ENCODE measurements at regions not wholly inside any gene's neighbourhood (a gene's known extent, or its start where the extent isn't known, plus 50 kb on each side); places are given as distances from the start of the nearest gene placed in this dataset.

DNA sequence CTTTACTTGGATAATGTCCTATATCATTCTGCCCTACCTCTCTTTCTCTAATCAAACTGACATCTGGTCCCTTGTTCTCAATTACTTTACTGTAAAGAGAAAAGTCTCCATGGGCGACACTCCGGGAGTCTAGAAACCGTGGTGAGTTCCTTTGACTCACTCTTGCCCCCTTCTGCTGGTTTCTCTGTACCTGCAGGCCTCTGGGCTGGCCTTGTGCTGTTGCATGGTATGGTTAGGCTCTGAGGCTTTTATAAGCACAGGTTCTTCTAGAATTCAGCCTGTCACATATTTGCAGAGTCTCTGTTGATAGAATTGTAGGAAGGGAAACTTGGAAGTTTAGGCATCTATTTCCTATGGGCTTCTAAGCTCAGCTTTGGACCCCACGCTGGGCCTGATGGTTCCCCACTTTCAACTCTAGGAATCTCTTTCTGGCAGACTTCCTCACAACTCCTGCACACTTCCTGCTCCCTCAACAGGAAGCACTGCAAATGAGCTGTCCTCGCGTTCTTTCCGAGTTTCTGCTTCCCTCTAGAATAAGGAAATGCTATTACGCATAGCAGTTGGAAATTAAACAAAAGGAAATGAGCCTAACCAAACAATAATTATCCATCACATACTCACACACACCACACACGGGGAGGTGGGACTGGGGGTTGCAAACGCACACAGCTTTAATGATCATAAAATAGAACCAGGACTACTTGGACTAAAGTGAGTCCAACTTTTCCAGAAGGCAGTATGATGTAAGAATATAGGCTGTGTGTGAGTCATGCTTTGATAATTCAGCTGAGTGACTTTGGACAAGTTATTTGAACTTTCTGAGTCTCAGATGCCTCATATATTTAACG lies 683.3 kb downstream of the QKI start:
- Histone ChIP-seq H3K27ac (ENCODE audit: low read length) (no peak overlapping the region), H3K27me3 (replicated peaks in 1 of 2; ENCODE audit: control insufficient read depth in 2 of 2, extremely low read depth in 1 of 2, insufficient read depth in 2 of 2, low read length in 1 of 2) (peaks cover 0 to 7% of the 10 kb centered on the region in 2 experiments), H3K4me3 (ENCODE audit: control insufficient read depth in 1 of 2, extremely low read depth in 1 of 2, low read length in 1 of 2) (no peak overlapping the region), H3K9me3 (no peaks in the 10 kb centered on the region), H3K36me3 (ENCODE audit: control insufficient read depth in 2 of 2, extremely low read depth in 1 of 2, insufficient read depth in 1 of 2, low read length in 1 of 2) (no peaks in the 10 kb centered on the region), H3K4me1 (ENCODE audit: control insufficient read depth in 1 of 2, extremely low read depth in 1 of 2, insufficient read depth in 2 of 2, low read length in 2 of 2) (no peaks in the 10 kb centered on the region)
- H3K27me3 Mint-ChIP-seq = peaks cover 8 to 9% of the 10 kb centered on the region in 2 donors
- no peaks in the 10 kb centered on the region for H3K36me3 Mint-ChIP-seq
- WGBS (ENCODE audit: insufficient coverage) = 24% methylated on average over 4 of the region's 11 CpGs
- DNase-seq = no peak
- H3K4me1 Mint-ChIP-seq = no peaks in the 10 kb centered on the region
- ChIA-PET POLR2A (interaction anchor here in 1 of 2 donors (0.7 kb wide), 1 partner anchor 29 kb away, joined by 3 read pairs; no protein-coding TSS in a partner anchor), CTCF (no interaction called here)
- no peak for ATAC-seq (replicated peaks in 1 of 4)
- H3K9me3 Mint-ChIP-seq = peaks cover 0 to 7% (median 0%) of the 10 kb centered on the region in 3 donors
- no peak overlapping the region for H3K27ac Mint-ChIP-seq
- H3K4me3 Mint-ChIP-seq = no peak overlapping the region

DNA sequence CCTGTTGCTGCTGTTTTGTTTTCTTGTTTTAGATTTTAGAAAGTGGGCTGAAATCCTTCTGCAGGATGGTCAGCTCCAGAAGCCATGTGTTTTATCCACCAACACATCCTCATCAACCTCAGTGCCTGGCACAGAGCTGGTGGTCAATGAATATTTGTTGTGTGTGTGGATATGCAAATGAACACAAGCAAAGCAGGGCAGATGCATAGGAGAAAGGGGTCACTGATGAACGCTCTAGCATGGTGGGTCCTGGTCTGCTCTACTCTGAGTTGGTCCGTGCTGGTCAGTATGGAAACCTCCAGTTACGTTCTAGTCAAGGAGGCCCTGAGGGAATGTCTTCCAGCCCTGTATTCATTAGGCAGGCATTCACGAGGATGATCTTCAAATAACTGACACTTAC lies 682.5 kb downstream of the QKI start:
- 88% methylated on average over 4 of the region's 4 CpGs for WGBS (ENCODE audit: insufficient coverage)
- ChIA-PET CTCF (no interaction called here), POLR2A (no interaction called here)
- Histone ChIP-seq H3K4me1 (ENCODE audit: control insufficient read depth in 1 of 2, extremely low read depth in 1 of 2, insufficient read depth in 2 of 2, low read length in 2 of 2) (no peaks in the 10 kb centered on the region), H3K27ac (ENCODE audit: low read length) (no peak overlapping the region), H3K9me3 (no peaks in the 10 kb centered on the region), H3K4me3 (ENCODE audit: control insufficient read depth in 1 of 2, extremely low read depth in 1 of 2, low read length in 1 of 2) (no peak overlapping the region), H3K27me3 (replicated peaks in 1 of 2; ENCODE audit: control insufficient read depth in 2 of 2, extremely low read depth in 1 of 2, insufficient read depth in 2 of 2, low read length in 1 of 2) (peaks cover 0 to 7% of the 10 kb centered on the region in 2 experiments), H3K36me3 (ENCODE audit: control insufficient read depth in 2 of 2, extremely low read depth in 1 of 2, insufficient read depth in 1 of 2, low read length in 1 of 2) (no peaks in the 10 kb centered on the region)
- H3K4me1 Mint-ChIP-seq = no peaks in the 10 kb centered on the region
- peaks cover 0 to 4% (median 4%) of the 10 kb centered on the region in 3 donors for H3K9me3 Mint-ChIP-seq
- peaks cover 5 to 7% of the 10 kb centered on the region in 2 donors for H3K27me3 Mint-ChIP-seq
- no peak for ATAC-seq (replicated peaks in 1 of 4)
- no peak overlapping the region for H3K27ac Mint-ChIP-seq
- H3K36me3 Mint-ChIP-seq = no peaks in the 10 kb centered on the region
- no peak overlapping the region for H3K4me3 Mint-ChIP-seq
- DNase-seq = no peak

DNA sequence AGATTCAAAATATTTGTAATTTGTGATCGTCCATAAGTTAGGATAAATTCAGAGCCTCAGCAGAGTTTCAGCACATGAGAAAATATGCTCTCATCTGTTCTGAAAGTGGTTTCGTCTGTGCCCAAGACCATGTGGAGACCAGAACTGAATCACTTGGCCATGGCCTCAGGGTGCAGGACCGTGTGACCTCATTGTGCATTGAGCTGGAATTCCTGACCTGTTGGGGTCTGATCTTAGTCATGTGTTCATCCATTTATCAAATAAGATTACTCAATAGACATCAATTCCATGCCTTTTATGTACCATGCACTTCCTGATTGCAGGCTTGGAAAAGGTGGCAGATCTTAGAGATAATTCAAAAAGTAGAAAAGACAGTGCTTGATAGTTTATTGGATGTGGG lies 680.5 kb downstream of the QKI start:
- Histone ChIP-seq H3K9me3 (no peaks in the 10 kb centered on the region), H3K4me1 (ENCODE audit: control insufficient read depth in 1 of 2, extremely low read depth in 1 of 2, insufficient read depth in 2 of 2, low read length in 2 of 2) (no peaks in the 10 kb centered on the region), H3K4me3 (ENCODE audit: control insufficient read depth in 1 of 2, extremely low read depth in 1 of 2, low read length in 1 of 2) (no peak overlapping the region), H3K36me3 (ENCODE audit: control insufficient read depth in 2 of 2, extremely low read depth in 1 of 2, insufficient read depth in 1 of 2, low read length in 1 of 2) (no peaks in the 10 kb centered on the region), H3K27me3 (replicated peaks in 1 of 2; ENCODE audit: control insufficient read depth in 2 of 2, extremely low read depth in 1 of 2, insufficient read depth in 2 of 2, low read length in 1 of 2) (no peaks in the 10 kb centered on the region), H3K27ac (ENCODE audit: low read length) (no peak overlapping the region)
- DNase-seq (no peak), ATAC-seq (replicated peaks in 1 of 4) (no peak)
- H3K9me3 Mint-ChIP-seq = peaks cover 0 to 4% (median 0%) of the 10 kb centered on the region in 3 donors
- no peaks in the 10 kb centered on the region for H3K27me3 Mint-ChIP-seq
- no peak overlapping the region for H3K27ac Mint-ChIP-seq
- H3K4me1 Mint-ChIP-seq = no peaks in the 10 kb centered on the region
- H3K4me3 Mint-ChIP-seq = no peak overlapping the region
- H3K36me3 Mint-ChIP-seq = no peaks in the 10 kb centered on the region
- 71% methylated on average over 2 of the region's 3 CpGs for WGBS (ENCODE audit: insufficient coverage)
- POLR2A ChIA-PET = interaction anchor here in 1 of 2 donors (0.7 kb wide), 1 partner anchor 54 kb away, joined by 4 read pairs; no protein-coding TSS in a partner anchor
- CTCF ChIA-PET = no interaction called here

DNA sequence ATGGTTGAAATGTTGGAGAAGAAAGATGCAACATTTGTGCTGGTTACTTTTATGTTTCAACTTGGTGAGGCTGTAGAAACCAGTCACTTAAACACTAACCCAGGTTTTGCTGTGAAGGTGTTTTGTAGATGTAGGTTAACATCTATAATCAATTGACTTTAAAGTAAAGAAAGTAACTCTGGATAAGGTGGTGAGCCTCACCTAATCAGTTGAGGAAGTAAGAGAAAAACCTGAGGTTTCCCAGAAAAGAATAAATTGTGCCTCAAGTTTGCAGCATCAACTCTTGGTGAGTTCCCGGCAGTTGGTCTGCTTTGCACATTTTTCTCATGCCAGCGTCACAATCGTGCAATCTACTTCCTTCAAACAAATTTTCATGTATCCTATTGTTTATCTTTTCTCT lies 673.4 kb downstream of the QKI start:
- no peaks in the 10 kb centered on the region for H3K9me3 ChIP-seq
- Mint-ChIP-seq H3K4me1 (peaks cover 0 to 2% (median 2%) of the 10 kb centered on the region in 3 donors), H3K27ac (no peak overlapping the region), H3K4me3 (no peak overlapping the region), H3K27me3 (peaks cover 0 to 4% of the 10 kb centered on the region in 2 donors), H3K36me3 (no peaks in the 10 kb centered on the region), H3K9me3 (peaks cover 0 to 4% (median 0%) of the 10 kb centered on the region in 3 donors)
- CTCF ChIA-PET = no interaction called here
- no peak overlapping the region for H3K27ac ChIP-seq (ENCODE audit: low read length)
- WGBS (ENCODE audit: insufficient coverage) = no CpG with 5 or more reads among the region's 3 CpGs
- ATAC-seq (replicated peaks in 1 of 4) (no peak), DNase-seq (no peak)
- H3K36me3 ChIP-seq (ENCODE audit: control insufficient read depth in 2 of 2, extremely low read depth in 1 of 2, insufficient read depth in 1 of 2, low read length in 1 of 2) = no peaks in the 10 kb centered on the region
- no peaks in the 10 kb centered on the region for H3K4me1 ChIP-seq (ENCODE audit: control insufficient read depth in 1 of 2, extremely low read depth in 1 of 2, insufficient read depth in 2 of 2, low read length in 2 of 2)
- POLR2A ChIA-PET = no interaction called here
- no peak overlapping the region for H3K4me3 ChIP-seq (ENCODE audit: control insufficient read depth in 1 of 2, extremely low read depth in 1 of 2, low read length in 1 of 2)
- H3K27me3 ChIP-seq (replicated peaks in 1 of 2; ENCODE audit: control insufficient read depth in 2 of 2, extremely low read depth in 1 of 2, insufficient read depth in 2 of 2, low read length in 1 of 2) = peaks cover 0 to 10% of the 10 kb centered on the region in 2 experiments

DNA sequence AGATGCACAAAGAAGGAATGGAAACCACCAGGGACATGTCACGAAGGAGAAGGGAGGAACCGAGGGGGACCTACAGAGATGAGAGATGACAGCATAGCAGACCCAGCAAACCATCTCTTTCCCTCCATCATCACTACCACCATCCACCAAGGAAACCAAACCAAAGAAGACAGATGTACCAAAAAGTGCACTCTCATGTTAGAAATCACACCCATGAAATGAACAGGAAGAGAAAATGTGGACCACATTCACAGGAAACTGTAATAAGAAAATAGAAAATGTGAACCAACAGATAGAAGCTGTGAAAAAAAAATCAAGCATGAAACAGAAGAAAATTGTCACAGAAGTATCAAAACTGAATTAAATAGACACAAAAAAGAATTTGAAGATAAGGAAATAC lies 672.7 kb downstream of the QKI start:
- Histone ChIP-seq H3K36me3 (ENCODE audit: control insufficient read depth in 2 of 2, extremely low read depth in 1 of 2, insufficient read depth in 1 of 2, low read length in 1 of 2) (no peaks in the 10 kb centered on the region), H3K4me1 (ENCODE audit: control insufficient read depth in 1 of 2, extremely low read depth in 1 of 2, insufficient read depth in 2 of 2, low read length in 2 of 2) (no peaks in the 10 kb centered on the region), H3K27ac (ENCODE audit: low read length) (no peak overlapping the region), H3K4me3 (ENCODE audit: control insufficient read depth in 1 of 2, extremely low read depth in 1 of 2, low read length in 1 of 2) (no peak overlapping the region), H3K9me3 (no peaks in the 10 kb centered on the region), H3K27me3 (replicated peaks in 1 of 2; ENCODE audit: control insufficient read depth in 2 of 2, extremely low read depth in 1 of 2, insufficient read depth in 2 of 2, low read length in 1 of 2) (peaks cover 0 to 10% of the 10 kb centered on the region in 2 experiments)
- Mint-ChIP-seq H3K9me3 (peaks cover 0 to under 1% (median 0%) of the 10 kb centered on the region in 3 donors), H3K4me3 (no peak overlapping the region), H3K36me3 (no peaks in the 10 kb centered on the region), H3K4me1 (peaks cover 0 to 2% (median 2%) of the 10 kb centered on the region in 3 donors), H3K27ac (no peak overlapping the region), H3K27me3 (peaks cover 0 to 4% of the 10 kb centered on the region in 2 donors)
- WGBS (ENCODE audit: insufficient coverage) = no CpG with 5 or more reads among the region's 2 CpGs
- no peak for DNase-seq
- no peak for ATAC-seq (replicated peaks in 1 of 4)
- ChIA-PET CTCF (no interaction called here), POLR2A (no interaction called here)

DNA sequence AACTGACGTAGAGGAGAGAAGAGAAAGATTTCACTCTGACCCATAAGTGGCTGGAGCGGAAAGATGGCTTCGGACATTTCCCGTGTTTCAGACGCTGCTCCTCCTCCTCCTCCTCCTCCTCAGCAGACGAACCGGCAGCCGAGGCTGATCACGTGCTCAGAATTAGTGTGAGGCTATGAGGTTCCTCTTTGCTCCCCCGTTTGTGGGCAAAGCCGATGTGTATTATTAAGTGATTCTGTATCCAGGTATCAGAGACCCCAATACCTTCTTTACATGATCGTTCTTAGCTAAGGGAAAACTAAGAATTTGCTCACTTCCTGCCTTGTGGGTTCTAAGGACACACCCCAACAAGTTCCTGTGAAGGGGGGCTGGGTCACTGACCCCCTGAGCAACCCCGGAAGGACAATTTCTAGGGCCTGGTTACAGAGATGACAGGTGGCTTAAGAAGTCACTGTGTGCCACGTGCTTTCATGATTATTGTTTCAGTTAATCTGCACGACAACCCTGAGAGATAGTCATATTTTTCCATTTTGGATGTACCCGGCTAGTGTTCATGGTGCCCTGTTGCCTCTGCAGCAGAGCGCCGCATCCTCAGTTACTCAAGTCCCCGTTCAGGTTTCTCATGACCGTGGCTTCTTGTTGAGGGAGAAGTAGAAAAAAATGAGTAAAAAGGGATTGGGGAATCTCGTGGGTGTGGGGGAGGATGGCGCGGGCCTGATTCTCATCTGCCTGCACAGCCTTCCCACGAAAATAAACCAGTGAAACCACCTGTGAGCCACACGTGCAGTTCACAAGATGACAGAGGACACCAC lies 671.8 kb downstream of the QKI start:
- no peaks in the 10 kb centered on the region for H3K4me1 ChIP-seq (ENCODE audit: control insufficient read depth in 1 of 2, extremely low read depth in 1 of 2, insufficient read depth in 2 of 2, low read length in 2 of 2)
- peaks cover 0 to 16% of the 10 kb centered on the region in 2 experiments for H3K27me3 ChIP-seq (replicated peaks in 1 of 2; ENCODE audit: control insufficient read depth in 2 of 2, extremely low read depth in 1 of 2, insufficient read depth in 2 of 2, low read length in 1 of 2)
- H3K9me3 ChIP-seq = no peaks in the 10 kb centered on the region
- ATAC-seq (replicated peaks in 1 of 4) = no peak
- ChIA-PET POLR2A (no interaction called here), CTCF (no interaction called here)
- no peak overlapping the region for H3K4me3 Mint-ChIP-seq
- no peaks in the 10 kb centered on the region for H3K9me3 Mint-ChIP-seq
- no peak for DNase-seq
- WGBS (ENCODE audit: insufficient coverage) = 75% methylated on average over 4 of the region's 25 CpGs
- peaks cover 0 to 2% (median 2%) of the 10 kb centered on the region in 3 donors for H3K4me1 Mint-ChIP-seq
- no peaks in the 10 kb centered on the region for H3K36me3 Mint-ChIP-seq
- no peak overlapping the region for H3K27ac ChIP-seq (ENCODE audit: low read length)
- no peak overlapping the region for H3K4me3 ChIP-seq (ENCODE audit: control insufficient read depth in 1 of 2, extremely low read depth in 1 of 2, low read length in 1 of 2)
- H3K36me3 ChIP-seq (ENCODE audit: control insufficient read depth in 2 of 2, extremely low read depth in 1 of 2, insufficient read depth in 1 of 2, low read length in 1 of 2) = no peaks in the 10 kb centered on the region
- peaks cover 0 to 5% of the 10 kb centered on the region in 2 donors for H3K27me3 Mint-ChIP-seq
- H3K27ac Mint-ChIP-seq = no peak overlapping the region

All from T-cell (primary cell).